ENCODE measurements at regions not wholly inside any gene's neighbourhood (a gene's known extent, or its start where the extent isn't known, plus 50 kb on each side); places are given as distances from the start of the nearest gene placed in this dataset.

GRCh38 chr12:115213538-115214016, 529.6 kb upstream of the TBX3 start:
- Histone ChIP-seq H3K27me3 (ENCODE audit: insufficient read depth, low read length, poor library complexity, severe bottlenecking) (no peaks in the 10 kb centered on the region), H3K4me3 (ENCODE audit: low read length, poor library complexity, severe bottlenecking) (no peak overlapping the region), H2AFZ (ENCODE audit: low read length) (no peak overlapping the region), H3K4me1 (ENCODE audit: insufficient read depth, low read length, poor library complexity, severe bottlenecking) (no peaks in the 10 kb centered on the region), H3K79me2 (ENCODE audit: insufficient read depth, low read length) (no peaks in the 10 kb centered on the region), H3K9me2 (replicated peaks; ENCODE audit: low read depth, low read length) (no peaks in the 10 kb centered on the region), H3K4me2 (ENCODE audit: low read depth, low read length, poor library complexity, severe bottlenecking) (no peak overlapping the region), H3K9me3 (ENCODE audit: insufficient read depth, low read depth, low read length) (no peaks in the 10 kb centered on the region), H3K36me3 (ENCODE audit: insufficient read depth, low read length) (no peaks in the 10 kb centered on the region), H4K20me1 (ENCODE audit: insufficient read depth, low read length, poor library complexity, severe bottlenecking) (no peaks in the 10 kb centered on the region), H3F3A (ENCODE audit: low read depth) (no peaks in the 10 kb centered on the region), H3K9ac (ENCODE audit: low read depth, low read length, poor library complexity, severe bottlenecking) (no peak overlapping the region)
- TF ChIP-seq CTCF (conservative IDR thresholded peaks at IDR 0.05; ENCODE audit: low read length) (no peak), EZH2phosphoT487 (IDR thresholded peaks at IDR 0.05; ENCODE audit: borderline replicate concordance) (no peak)

- Histone ChIP-seq H3K36me3 (ENCODE audit: insufficient read depth, low read length) (no peaks in the 10 kb centered on the region), H3F3A (ENCODE audit: low read depth) (no peaks in the 10 kb centered on the region), H3K4me3 (ENCODE audit: low read length, poor library complexity, severe bottlenecking) (no peak overlapping the region), H3K79me2 (ENCODE audit: insufficient read depth, low read length) (no peaks in the 10 kb centered on the region), H3K9ac (ENCODE audit: low read depth, low read length, poor library complexity, severe bottlenecking) (no peak overlapping the region), H3K9me2 (replicated peaks; ENCODE audit: low read depth, low read length) (no peaks in the 10 kb centered on the region), H4K20me1 (ENCODE audit: insufficient read depth, low read length, poor library complexity, severe bottlenecking) (no peaks in the 10 kb centered on the region), H3K27me3 (ENCODE audit: insufficient read depth, low read length, poor library complexity, severe bottlenecking) (no peaks in the 10 kb centered on the region), H2AFZ (ENCODE audit: low read length) (no peak overlapping the region), H3K4me1 (ENCODE audit: insufficient read depth, low read length, poor library complexity, severe bottlenecking) (no peaks in the 10 kb centered on the region), H3K4me2 (ENCODE audit: low read depth, low read length, poor library complexity, severe bottlenecking) (no peak overlapping the region), H3K9me3 (ENCODE audit: insufficient read depth, low read depth, low read length) (no peaks in the 10 kb centered on the region)
- no peak for TF ChIP-seq CTCF (conservative IDR thresholded peaks at IDR 0.05; ENCODE audit: low read length)
- no peak for TF ChIP-seq EZH2phosphoT487 (IDR thresholded peaks at IDR 0.05; ENCODE audit: borderline replicate concordance)
These were observed 529.1 kb upstream of the TBX3 start for GRCh38 chr12:115213118-115213517.

GRCh38 chr12:115212356-115212755, 528.4 kb upstream of the TBX3 start:
- no peak overlapping the region for H3K4me2 ChIP-seq (ENCODE audit: low read depth, low read length, poor library complexity, severe bottlenecking)
- no peak overlapping the region for H2AFZ ChIP-seq (ENCODE audit: low read length)
- no peaks in the 10 kb centered on the region for H3K9me3 ChIP-seq (ENCODE audit: insufficient read depth, low read depth, low read length)
- H3K9me2 ChIP-seq (replicated peaks; ENCODE audit: low read depth, low read length) = no peaks in the 10 kb centered on the region
- H3K79me2 ChIP-seq (ENCODE audit: insufficient read depth, low read length) = no peaks in the 10 kb centered on the region
- H3K4me1 ChIP-seq (ENCODE audit: insufficient read depth, low read length, poor library complexity, severe bottlenecking) = no peaks in the 10 kb centered on the region
- TF ChIP-seq EZH2phosphoT487 (IDR thresholded peaks at IDR 0.05; ENCODE audit: borderline replicate concordance) (no peak), CTCF (conservative IDR thresholded peaks at IDR 0.05; ENCODE audit: low read length) (no peak)
- no peaks in the 10 kb centered on the region for H4K20me1 ChIP-seq (ENCODE audit: insufficient read depth, low read length, poor library complexity, severe bottlenecking)
- no peak overlapping the region for H3K9ac ChIP-seq (ENCODE audit: low read depth, low read length, poor library complexity, severe bottlenecking)
- no peaks in the 10 kb centered on the region for H3F3A ChIP-seq (ENCODE audit: low read depth)
- no peaks in the 10 kb centered on the region for H3K27me3 ChIP-seq (ENCODE audit: insufficient read depth, low read length, poor library complexity, severe bottlenecking)
- H3K4me3 ChIP-seq (ENCODE audit: low read length, poor library complexity, severe bottlenecking) = no peak overlapping the region
- H3K36me3 ChIP-seq (ENCODE audit: insufficient read depth, low read length) = no peaks in the 10 kb centered on the region

All from Loucy (cell line).